ENCODE measurements at regions not wholly inside any gene's neighbourhood (a gene's known extent, or its start where the extent isn't known, plus 50 kb on each side); places are given as distances from the start of the nearest gene placed in this dataset.

DNA sequence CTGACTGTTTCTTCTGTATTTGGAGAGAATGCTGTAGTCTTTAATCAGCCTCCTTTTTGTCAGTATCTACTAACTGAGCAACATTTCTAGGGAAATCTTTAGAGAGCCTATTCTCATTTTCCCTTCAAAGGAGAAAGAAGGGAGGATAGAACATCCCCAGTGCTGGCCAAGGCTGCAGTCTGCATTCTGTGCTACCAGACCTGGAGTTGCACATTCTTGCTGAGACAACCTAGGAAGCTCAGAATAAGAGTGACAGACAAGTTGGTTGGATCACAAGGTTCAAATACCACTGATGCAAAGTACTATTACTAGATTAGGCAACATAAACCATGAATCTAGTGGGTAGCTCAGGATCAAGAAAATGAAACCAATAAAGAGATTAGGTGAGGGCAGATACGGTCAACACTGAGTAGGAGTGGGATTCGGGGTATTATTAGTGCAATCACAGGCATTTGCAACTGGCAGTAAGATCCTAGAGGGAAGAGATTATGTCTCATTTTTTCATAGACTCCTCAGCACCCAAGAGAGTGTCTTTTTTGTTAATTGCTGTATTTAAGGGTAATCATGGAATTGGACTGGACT lies 213.5 kb upstream of the FAM83B start:
- TF ChIP-seq POLR2A (IDR thresholded peaks at IDR 0.05; ENCODE audit: low read length) = no peak
- TF ChIP-seq GATA1 (IDR thresholded peaks at IDR 0.05; ENCODE audit: low read depth, low read length) = no peak
- DNase-seq = no peak

DNA sequence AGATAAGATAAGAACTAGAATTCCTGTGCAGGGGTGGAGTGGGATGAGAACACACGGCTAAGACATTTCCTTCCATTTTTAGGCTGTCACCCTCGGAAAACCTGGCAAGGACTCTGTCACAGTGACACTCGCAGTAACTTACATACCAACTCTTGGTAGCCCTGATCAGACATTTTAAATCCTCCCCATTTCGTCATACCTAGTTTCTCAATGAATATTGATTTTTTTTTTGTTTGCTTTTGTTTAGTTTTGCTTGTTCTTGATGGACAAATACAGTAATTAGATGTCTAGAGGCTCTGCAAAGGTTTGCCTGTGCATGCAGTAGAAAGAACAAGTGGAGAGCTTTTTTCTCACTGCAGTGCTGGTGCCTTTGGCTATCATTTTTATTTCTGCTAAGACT lies 213.0 kb upstream of the FAM83B start:
- no peak for TF ChIP-seq POLR2A (IDR thresholded peaks at IDR 0.05; ENCODE audit: low read length)
- TF ChIP-seq GATA1 (IDR thresholded peaks at IDR 0.05; ENCODE audit: low read depth, low read length) = no peak

DNA sequence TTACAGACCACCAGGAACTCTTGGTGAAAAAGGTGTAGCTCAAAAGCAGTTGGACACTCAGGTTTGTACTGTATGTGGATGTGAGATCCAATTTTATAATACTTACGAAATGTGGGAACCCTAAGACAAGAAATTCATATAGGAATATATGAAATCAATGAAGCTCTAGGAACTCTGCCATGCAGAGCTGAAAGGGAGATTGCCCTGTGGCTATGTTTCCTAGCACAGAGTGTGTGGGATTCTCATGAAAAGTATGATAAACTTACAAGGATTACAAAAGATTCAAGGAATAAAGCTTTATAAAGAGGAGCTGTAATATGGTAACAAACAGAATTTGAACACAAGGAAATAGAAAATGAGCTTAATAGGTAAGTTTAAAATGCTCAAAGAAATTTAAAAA lies 205.7 kb upstream of the FAM83B start:
- no peak for TF ChIP-seq POLR2A (IDR thresholded peaks at IDR 0.05; ENCODE audit: low read length)
- no peak for TF ChIP-seq GATA1 (IDR thresholded peaks at IDR 0.05; ENCODE audit: low read depth, low read length)
- no peak for DNase-seq

More for the DNA sequence above, 213.0 kb upstream of the FAM83B start:
- no peak for DNase-seq

DNA sequence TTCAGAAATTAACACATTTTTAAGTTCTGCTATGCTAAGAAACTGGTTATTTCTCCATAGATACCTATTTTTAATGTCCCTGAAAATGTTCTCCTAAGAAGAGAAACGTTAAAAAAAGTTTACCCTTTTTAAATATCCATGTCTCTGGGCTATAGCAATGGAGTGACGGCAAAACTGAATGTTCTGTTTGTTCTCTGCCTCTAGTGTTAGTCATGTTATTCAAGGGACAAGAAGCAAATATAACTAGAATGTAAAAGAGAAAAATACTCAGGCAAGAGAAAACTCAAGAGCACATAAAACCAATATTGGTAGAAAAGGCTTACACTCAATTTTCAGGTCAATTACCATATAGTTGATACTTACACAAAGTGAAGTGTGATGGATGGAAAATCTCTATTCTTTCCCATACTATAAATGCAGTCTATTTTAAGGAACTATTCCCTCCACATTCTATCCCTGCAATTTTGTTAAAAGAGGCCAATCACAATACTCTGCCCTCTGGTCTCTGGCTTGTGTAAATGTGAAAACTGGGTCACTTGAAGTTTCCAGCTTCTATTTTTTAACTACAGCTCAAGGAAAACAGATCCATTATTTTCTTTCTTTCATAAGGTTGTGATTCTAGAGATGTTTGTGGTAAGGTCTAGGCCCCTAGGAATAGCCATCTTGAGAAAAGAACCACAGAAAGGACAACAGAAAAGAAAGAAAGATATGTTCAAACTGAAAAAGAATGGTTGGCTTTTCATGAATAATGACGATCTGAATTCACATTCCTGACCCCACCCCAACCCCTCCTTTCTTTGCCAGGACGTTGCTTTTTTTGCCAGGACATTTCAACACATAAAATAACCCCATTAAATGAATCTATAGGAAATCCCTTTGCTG lies 200.3 kb upstream of the FAM83B start:
- no peak for TF ChIP-seq GATA1 (IDR thresholded peaks at IDR 0.05; ENCODE audit: low read depth, low read length)
- no peak for TF ChIP-seq POLR2A (IDR thresholded peaks at IDR 0.05; ENCODE audit: low read length)
- no peak for DNase-seq

DNA sequence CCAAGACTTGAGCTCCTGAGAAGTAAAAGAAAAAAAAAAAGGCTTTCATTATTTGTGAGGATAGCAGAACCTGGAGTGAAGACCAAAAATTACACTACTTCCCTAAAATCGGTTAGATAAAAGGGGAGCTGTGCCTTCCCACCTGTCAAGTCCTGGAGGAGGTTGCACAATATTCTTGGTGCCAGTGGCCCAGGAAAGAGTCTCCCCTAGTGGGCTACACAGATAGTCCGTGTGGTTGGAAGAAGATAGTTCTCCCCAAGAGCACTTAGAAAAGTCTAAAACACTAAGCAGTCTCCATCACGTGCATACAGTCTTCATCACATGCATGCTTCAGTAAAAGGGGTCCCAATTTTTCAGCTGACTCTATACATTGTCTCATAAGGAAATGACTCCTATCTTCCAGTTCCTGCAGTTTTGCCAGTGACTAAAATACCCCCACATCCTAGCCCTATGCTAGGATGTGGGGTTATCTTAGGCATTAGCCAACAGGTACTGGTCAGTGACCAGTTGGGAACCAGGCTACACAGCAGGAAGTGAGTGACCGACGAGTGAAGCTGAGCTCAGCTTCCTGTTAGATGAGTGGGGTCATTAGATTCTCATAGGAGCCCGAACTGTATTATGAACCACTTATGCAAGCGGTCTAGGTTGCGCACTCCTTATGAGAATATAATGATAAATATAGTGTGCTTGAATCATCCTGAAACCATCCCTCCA lies 199.5 kb upstream of the FAM83B start:
- no peak for TF ChIP-seq GATA1 (IDR thresholded peaks at IDR 0.05; ENCODE audit: low read depth, low read length)
- no peak for TF ChIP-seq POLR2A (IDR thresholded peaks at IDR 0.05; ENCODE audit: low read length)
- DNase-seq = no peak

DNA sequence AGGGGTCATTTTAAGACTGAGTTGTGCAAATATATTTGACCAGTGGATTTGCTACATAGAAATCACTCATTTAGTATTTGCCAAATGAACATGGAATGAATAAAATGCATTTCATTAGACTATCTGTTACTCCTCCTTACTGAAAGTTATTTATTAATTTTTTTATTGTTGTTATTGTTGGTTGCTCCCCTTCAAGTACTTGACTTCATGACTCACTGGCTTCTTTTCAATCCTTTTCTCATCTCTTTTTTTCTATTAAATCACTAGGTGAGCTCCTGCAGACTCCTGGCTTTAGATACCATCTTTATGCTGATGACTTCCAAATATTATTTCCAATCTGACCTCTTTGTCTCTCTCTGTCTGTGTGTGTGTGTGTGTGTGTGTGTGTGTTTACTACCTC lies 192.2 kb upstream of the FAM83B start:
- no peak for DNase-seq
- TF ChIP-seq POLR2A (IDR thresholded peaks at IDR 0.05; ENCODE audit: low read length) = no peak
- no peak for TF ChIP-seq GATA1 (IDR thresholded peaks at IDR 0.05; ENCODE audit: low read depth, low read length)

DNA sequence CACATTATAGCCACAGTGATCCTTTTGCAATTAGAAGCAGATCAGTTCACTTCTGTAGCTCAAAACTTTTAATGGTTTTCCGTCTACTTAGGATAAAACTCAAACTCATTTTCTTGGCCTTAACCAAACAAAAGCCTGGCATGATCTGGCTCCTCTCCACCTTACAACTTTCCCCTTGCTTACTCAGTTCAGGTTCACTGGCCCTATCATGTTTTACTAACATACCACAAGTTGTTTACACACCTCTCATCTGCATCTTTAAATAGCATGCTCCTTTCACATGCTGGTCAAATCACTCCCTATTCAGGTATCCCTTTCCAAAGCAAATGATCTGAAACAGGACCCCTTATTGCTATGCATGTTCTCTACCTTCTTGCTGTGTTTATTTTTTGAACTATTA lies 191.4 kb upstream of the FAM83B start:
- TF ChIP-seq POLR2A (IDR thresholded peaks at IDR 0.05; ENCODE audit: low read length) (no peak), GATA1 (IDR thresholded peaks at IDR 0.05; ENCODE audit: low read depth, low read length) (no peak)
- DNase-seq = no peak

DNA sequence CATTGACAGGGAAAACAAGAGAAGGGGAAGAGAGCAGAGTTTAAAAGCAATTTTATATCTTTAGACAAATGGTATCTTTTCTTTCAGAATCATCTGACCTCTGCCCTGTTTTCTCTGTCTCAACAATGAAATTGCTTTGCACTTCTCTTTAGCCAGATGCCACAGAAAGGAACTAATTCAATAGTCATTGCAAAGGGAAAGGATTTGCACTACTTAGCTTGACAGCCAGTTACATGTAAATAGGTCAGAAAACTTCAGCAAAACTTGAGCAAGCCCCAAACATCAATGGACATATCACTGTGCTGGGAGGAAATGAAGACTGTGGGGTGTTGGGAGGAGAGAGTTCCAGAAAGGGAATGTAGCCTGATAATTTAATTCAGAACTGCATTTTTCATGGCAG lies 181.3 kb upstream of the FAM83B start:
- TF ChIP-seq GATA1 (IDR thresholded peaks at IDR 0.05; ENCODE audit: low read depth, low read length) (no peak), POLR2A (IDR thresholded peaks at IDR 0.05; ENCODE audit: low read length) (no peak)
- no peak for DNase-seq

DNA sequence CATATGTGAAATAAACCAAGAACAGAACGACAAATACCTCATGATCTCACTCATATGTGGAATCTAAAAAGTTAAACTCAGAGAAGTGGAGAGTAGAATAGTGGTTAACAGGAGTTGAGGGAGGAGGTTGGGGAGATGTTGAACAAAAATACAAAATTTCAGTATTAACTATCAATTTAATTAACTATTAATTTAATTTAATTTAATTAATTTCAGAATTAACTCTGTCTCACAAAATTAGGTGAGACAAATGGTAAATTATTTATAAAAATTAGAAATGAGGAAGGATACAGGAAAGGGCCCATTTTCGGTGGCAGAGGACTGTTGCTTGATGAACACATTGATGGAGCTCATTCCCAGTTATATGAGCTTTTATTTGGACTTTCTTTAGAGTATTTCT lies 166.0 kb upstream of the FAM83B start:
- no peak for TF ChIP-seq GATA1 (IDR thresholded peaks at IDR 0.05; ENCODE audit: low read depth, low read length)
- TF ChIP-seq POLR2A (IDR thresholded peaks at IDR 0.05; ENCODE audit: low read length) = no peak
- DNase-seq = no peak

DNA sequence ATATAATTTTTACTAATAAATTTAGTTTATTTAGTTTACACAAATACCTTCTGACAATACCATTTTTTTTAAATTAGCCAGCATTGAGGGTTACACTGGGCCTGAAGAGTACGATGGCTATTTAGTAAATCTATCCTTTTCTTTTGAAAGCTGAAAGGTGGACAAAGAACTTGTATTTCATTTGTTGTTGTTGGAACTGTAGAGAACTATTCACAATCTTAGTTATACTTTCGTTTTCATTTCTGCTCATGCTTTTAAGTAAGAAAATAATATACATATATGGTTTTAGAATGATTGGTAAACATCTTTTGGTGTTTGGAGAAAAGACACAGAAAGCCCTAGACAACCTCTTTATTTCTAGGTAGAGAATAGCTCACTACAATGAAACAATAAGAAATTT lies 165.3 kb upstream of the FAM83B start:
- TF ChIP-seq POLR2A (IDR thresholded peaks at IDR 0.05; ENCODE audit: low read length) = no peak
- no peak for TF ChIP-seq GATA1 (IDR thresholded peaks at IDR 0.05; ENCODE audit: low read depth, low read length)
- DNase-seq = no peak

DNA sequence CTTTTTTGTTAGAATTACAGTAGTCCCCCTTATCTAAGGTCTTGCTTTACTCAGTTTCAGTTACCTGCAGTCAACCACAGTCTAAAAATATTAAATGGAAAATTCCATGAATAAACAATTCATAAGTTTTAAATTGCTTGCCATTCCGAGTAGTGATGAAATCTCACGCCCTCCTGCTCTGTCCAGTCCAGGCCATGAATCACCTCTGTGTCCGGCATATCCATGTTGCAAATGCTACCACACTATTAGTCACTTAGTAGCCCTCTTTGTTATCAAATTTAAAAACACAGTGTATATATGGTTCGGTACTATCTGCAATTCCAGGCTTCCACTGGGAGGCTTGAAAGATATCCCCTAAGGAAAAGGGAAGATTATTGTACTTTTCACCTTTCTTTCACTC lies 164.6 kb upstream of the FAM83B start:
- DNase-seq = no peak
- TF ChIP-seq GATA1 (IDR thresholded peaks at IDR 0.05; ENCODE audit: low read depth, low read length) = no peak
- no peak for TF ChIP-seq POLR2A (IDR thresholded peaks at IDR 0.05; ENCODE audit: low read length)

DNA sequence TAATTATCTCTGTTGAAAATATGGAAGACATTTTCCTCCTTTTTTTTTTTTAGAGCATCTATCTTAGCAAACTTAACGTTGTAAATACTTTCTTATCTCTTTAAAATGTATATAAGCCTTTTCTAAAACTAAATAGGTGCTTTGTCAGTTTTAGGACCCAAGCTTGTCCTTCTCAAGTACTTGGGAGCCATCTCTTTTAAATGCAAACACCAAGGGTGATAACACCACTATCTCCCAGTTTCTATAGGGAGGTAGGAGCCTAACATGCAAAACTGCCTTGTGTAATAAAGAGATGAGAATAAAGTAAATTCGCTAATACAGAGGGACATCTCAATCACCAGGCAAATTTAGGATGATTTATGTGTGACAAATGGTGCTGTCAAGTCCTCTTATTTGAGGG lies 157.0 kb upstream of the FAM83B start:
- DNase-seq = no peak
- TF ChIP-seq POLR2A (IDR thresholded peaks at IDR 0.05; ENCODE audit: low read length) = no peak

DNA sequence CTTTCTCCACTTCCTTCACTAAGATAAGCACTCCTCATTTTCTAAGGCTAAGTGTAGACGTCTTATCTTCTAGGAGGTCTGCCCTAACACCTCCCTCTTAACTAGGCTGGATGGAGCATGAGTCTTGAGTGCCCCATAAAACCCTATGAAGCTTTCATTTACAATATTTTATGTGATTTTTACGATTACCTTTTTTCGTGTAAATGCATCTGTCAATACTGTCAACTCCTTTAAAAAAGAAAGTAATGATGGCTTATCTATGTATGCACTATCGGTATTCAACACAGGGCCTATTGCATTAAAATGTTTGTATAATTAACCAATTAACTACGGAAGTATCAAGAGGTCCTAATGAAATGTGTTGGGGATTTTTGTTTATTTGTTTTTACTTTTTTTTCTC lies 156.0 kb upstream of the FAM83B start:
- DNase-seq = no peak
- TF ChIP-seq GATA1 (IDR thresholded peaks at IDR 0.05; ENCODE audit: low read depth, low read length) (no peak), POLR2A (IDR thresholded peaks at IDR 0.05; ENCODE audit: low read length) (no peak)

DNA sequence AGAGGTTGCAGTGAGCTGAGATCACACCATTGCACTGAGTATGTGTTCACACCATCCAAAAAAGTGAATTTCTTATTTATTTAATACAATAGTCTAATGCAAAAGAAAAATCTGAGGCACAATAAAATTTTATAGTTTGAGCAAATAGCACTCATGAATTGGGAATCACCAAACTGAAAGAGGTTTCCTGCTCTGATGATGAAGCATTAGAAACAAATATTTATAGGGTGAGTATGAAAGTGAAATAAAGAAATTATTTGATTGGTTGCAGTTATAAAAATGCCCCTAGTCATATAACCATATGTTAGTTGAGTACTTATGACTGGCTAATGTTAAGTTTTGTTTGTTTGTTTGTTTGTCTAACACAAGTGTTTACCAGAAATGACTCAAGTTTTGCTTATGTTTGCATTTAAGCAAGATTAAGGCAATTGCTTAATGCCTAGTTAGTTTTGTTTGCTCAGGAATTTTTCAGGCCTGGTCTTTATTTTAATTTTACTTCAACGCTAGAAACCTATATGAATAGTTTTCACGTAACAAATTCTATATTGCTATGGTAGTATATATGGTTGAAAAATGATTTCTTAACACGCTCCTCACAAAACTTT lies 151.5 kb upstream of the FAM83B start:
- TF ChIP-seq GATA1 (IDR thresholded peaks at IDR 0.05; ENCODE audit: low read depth, low read length) (no peak), POLR2A (IDR thresholded peaks at IDR 0.05; ENCODE audit: low read length) (no peak)

More for the DNA sequence above, 151.5 kb upstream of the FAM83B start:
- no peak for DNase-seq

Data from erythroblast (primary cell).